ENCODE measurements at regions not wholly inside any gene's neighbourhood (a gene's known extent, or its start where the extent isn't known, plus 50 kb on each side); places are given as distances from the start of the nearest gene placed in this dataset.

DNA sequence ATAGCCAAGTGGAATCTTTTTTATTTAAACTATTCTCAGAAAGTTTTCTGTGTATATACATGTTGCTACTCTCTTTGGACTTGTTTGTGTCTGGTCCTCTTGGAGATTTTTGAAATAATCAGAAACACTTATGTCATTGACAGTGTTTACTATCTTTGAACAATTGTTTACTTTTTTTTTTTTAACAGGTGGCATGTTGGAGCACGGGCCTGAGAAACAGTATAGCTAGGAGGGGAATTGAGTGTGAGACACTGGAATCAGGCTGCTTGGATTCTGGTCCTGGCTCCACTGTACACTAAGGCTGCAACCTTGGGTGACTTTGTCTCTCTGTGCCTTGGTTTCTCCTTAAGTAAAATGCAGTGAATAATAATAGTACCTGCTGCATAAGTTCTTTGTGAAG lies 279.6 kb downstream of the PRL start:
- intact Hi-C loops (cut with DNase I) = no loop called here
- Histone ChIP-seq H3K36me3 (no peaks in the 10 kb centered on the region), H3K4me1 (no peaks in the 10 kb centered on the region), H3K27me3 (no peaks in the 10 kb centered on the region), H3K4me3 (no peak overlapping the region), H3K27ac (no peak overlapping the region), H3K9me3 (no peaks in the 10 kb centered on the region)
- TF ChIP-seq, protein P1, sequence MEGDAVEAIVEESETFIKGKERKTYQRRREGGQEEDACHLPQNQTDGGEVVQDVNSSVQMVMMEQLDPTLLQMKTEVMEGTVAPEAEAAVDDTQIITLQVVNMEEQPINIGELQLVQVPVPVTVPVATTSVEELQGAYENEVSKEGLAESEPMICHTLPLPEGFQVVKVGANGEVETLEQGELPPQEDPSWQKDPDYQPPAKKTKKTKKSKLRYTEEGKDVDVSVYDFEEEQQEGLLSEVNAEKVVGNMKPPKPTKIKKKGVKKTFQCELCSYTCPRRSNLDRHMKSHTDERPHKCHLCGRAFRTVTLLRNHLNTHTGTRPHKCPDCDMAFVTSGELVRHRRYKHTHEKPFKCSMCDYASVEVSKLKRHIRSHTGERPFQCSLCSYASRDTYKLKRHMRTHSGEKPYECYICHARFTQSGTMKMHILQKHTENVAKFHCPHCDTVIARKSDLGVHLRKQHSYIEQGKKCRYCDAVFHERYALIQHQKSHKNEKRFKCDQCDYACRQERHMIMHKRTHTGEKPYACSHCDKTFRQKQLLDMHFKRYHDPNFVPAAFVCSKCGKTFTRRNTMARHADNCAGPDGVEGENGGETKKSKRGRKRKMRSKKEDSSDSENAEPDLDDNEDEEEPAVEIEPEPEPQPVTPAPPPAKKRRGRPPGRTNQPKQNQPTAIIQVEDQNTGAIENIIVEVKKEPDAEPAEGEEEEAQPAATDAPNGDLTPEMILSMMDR (IDR thresholded peaks at IDR 0.05) = no peak
- TF ChIP-seq POLR2AphosphoS5 (IDR thresholded peaks at IDR 0.05; ENCODE audit: insufficient read depth in 1 of 2, low read depth in 1 of 2) (no peak), POLR2A (IDR thresholded peaks at IDR 0.05) (no peak)
- no peak for DNase-seq (ENCODE audit: extremely low spot score in 2 of 2)

DNA sequence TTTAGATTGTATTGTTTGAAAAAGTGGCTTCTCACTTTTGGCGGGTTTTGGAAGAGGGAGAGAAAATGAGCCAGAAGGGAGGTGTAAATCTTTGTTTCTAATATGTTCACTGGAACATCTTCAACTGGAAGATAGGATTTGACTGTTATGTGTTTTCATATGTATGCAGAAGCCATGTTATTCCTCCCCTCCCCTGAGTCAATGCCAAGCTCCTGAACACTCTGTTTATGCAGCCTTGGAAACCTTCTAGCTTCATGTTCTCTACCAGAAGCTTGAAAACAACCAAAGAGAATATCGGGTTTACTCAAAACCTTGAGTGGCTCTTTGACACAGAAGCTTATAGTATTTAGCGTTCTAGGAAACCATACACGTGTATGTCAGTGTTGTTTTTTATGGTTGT lies 279.1 kb downstream of the PRL start:
- no peak overlapping the region for H3K4me3 ChIP-seq
- no peaks in the 10 kb centered on the region for H3K4me1 ChIP-seq
- TF ChIP-seq, protein P1 (IDR thresholded peaks at IDR 0.05) = no peak
- TF ChIP-seq POLR2A (IDR thresholded peaks at IDR 0.05) (no peak), POLR2AphosphoS5 (IDR thresholded peaks at IDR 0.05; ENCODE audit: insufficient read depth in 1 of 2, low read depth in 1 of 2) (no peak)
- no peaks in the 10 kb centered on the region for H3K36me3 ChIP-seq
- DNase-seq (ENCODE audit: extremely low spot score in 2 of 2) = no peak
- H3K27ac ChIP-seq = no peak overlapping the region
- H3K9me3 ChIP-seq = no peaks in the 10 kb centered on the region
- H3K27me3 ChIP-seq = no peaks in the 10 kb centered on the region
- intact Hi-C loops (cut with DNase I) = no loop called here

DNA sequence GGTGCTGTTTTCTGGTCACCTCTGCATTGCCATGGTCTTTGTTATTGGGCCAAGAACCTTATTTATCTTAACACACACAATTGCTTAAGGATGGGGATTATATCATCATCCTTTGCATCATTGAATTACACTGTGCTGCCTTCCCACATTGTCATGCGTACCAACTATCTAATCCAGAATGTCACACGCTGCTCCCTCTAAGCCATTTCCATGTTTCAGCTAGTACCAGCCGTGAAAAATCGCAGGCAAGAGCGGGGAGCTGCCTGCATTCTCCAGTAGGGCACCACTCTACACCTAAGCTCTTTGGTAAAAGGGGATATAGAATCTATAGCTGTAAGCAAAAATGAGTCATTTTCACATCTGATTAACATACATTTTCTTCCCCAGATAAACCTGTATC lies 277.0 kb downstream of the PRL start:
- TF ChIP-seq POLR2A (IDR thresholded peaks at IDR 0.05) (no peak), POLR2AphosphoS5 (IDR thresholded peaks at IDR 0.05; ENCODE audit: insufficient read depth in 1 of 2, low read depth in 1 of 2) (no peak)
- TF ChIP-seq, protein P1 (IDR thresholded peaks at IDR 0.05) = no peak
- H3K4me1 ChIP-seq = no peaks in the 10 kb centered on the region
- no peaks in the 10 kb centered on the region for H3K36me3 ChIP-seq
- H3K27me3 ChIP-seq = no peaks in the 10 kb centered on the region
- no peak for DNase-seq (ENCODE audit: extremely low spot score in 2 of 2)
- intact Hi-C loops (cut with DNase I) = no loop called here
- H3K27ac ChIP-seq = no peak overlapping the region
- H3K9me3 ChIP-seq = no peaks in the 10 kb centered on the region
- H3K4me3 ChIP-seq = no peak overlapping the region

DNA sequence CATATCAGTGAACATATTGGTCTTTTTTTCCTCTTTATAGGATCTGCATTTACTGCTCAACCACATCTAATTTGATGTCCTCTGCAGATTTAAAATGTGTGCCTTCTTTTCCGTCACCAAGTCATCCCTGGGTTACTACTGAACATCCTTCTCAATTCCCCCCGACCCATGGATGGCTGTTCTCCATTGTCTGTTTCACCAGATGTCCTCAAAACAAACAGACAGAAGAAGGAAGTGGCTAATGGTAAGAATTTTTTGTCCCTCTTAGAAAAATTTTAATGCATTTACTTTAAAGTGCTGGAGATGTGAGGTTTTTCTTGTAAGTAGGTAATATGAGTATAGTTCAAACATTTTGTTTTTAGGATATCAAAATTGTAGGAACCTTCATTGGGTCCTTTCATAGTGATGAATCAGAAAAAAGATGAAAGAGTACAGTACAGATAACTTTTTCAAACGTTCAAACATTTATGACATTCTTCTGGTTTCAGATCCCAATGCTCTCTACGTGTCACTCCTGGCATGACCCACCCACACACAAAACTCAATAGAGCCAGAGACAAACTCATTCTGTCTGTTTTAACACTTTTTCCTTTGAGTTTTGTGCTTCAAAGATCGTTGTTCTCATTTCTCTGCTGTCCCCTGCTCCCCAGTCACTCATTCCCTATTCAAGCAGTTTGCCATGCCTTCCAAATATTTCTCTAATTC lies 276.4 kb downstream of the PRL start:
- intact Hi-C loops (cut with DNase I) = no loop called here
- DNase-seq (ENCODE audit: extremely low spot score in 2 of 2) = no peak
- H3K4me3 ChIP-seq = no peak overlapping the region

DNA sequence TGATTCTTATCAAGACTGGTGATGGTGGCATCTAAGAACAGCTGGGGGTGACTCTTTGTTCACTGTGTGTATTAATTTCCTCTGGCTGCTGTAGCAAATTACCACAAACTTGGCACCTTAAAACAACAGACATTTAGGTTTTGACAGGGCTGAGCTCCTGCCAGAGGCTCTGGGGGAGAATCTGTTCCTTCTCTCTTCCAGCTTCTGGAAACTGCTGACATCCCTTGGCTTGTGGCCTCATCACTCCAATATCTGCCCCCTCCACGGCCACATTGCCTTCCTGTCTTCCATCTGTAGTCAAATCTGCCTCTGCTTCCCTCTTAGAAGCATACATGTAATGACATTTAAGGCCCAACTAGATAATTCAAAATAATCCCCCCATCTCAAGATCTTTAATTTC lies 274.9 kb downstream of the PRL start:
- H3K4me3 ChIP-seq = no peak overlapping the region
- DNase-seq (ENCODE audit: extremely low spot score in 2 of 2) = no peak
- no peaks in the 10 kb centered on the region for H3K9me3 ChIP-seq
- H3K27me3 ChIP-seq = no peaks in the 10 kb centered on the region
- intact Hi-C loops (cut with DNase I) = no loop called here
- no peaks in the 10 kb centered on the region for H3K36me3 ChIP-seq
- peaks cover 13% of the 10 kb centered on the region for H3K4me1 ChIP-seq
- H3K27ac ChIP-seq = no peak overlapping the region
- TF ChIP-seq POLR2AphosphoS5 (IDR thresholded peaks at IDR 0.05; ENCODE audit: insufficient read depth in 1 of 2, low read depth in 1 of 2) (no peak), POLR2A (IDR thresholded peaks at IDR 0.05) (no peak)
- TF ChIP-seq, protein P1 (IDR thresholded peaks at IDR 0.05) = no peak

More for the DNA sequence above, 276.4 kb downstream of the PRL start:
- Histone ChIP-seq H3K27me3 (no peaks in the 10 kb centered on the region), H3K9me3 (no peaks in the 10 kb centered on the region), H3K36me3 (no peaks in the 10 kb centered on the region), H3K27ac (no peak overlapping the region), H3K4me1 (peaks cover 5% of the 10 kb centered on the region)
- TF ChIP-seq, protein P1 (IDR thresholded peaks at IDR 0.05) = no peak
- no peak for TF ChIP-seq POLR2A (IDR thresholded peaks at IDR 0.05)
- no peak for TF ChIP-seq POLR2AphosphoS5 (IDR thresholded peaks at IDR 0.05; ENCODE audit: insufficient read depth in 1 of 2, low read depth in 1 of 2)
